ENCODE measurements at regions not wholly inside any gene's neighbourhood (a gene's known extent, or its start where the extent isn't known, plus 50 kb on each side); places are given as distances from the start of the nearest gene placed in this dataset.
"Not testable (repeated sequence)": the region's sequence is repeated elsewhere in the genome, so short reads cannot be mapped to it uniquely, and the experiment has no call there.

GRCh38 chr10:106111246-106111645 is 1053.3 kb downstream of the SORCS1 start:
- DNase-seq (ENCODE audit: insufficient read length, low spot score) = no peak
- FAIRE-seq = no peak

- no peak for FAIRE-seq
- no peak for DNase-seq (ENCODE audit: insufficient read length, low spot score)
These were observed 1056.8 kb downstream of the SORCS1 start for GRCh38 chr10:106107706-106108105.

- FAIRE-seq = no peak
- DNase-seq (ENCODE audit: insufficient read length, low spot score) = no peak
These were observed 1058.4 kb downstream of the SORCS1 start for GRCh38 chr10:106106114-106106513.

GRCh38 chr10:106089855-106090254 is 1074.7 kb downstream of the SORCS1 start:
- FAIRE-seq = no peak
- no peak for DNase-seq (ENCODE audit: insufficient read length, low spot score)

GRCh38 chr10:106086391-106086790 is 1078.1 kb downstream of the SORCS1 start:
- DNase-seq (ENCODE audit: insufficient read length, low spot score) = no peak
- no peak for FAIRE-seq

- DNase-seq (ENCODE audit: insufficient read length, low spot score) (no peak), FAIRE-seq (no peak)
These were observed 1080.9 kb downstream of the SORCS1 start for GRCh38 chr10:106083572-106083971.

GRCh38 chr10:106082865-106083264 is 1081.6 kb downstream of the SORCS1 start:
- FAIRE-seq (no peak), DNase-seq (ENCODE audit: insufficient read length, low spot score) (no peak)

- DNase-seq (ENCODE audit: insufficient read length, low spot score) = no peak
These were observed 1085.5 kb downstream of the SORCS1 start for GRCh38 chr10:106078895-106079576.

GRCh38 chr10:106076496-106076895 is 1088.0 kb downstream of the SORCS1 start:
- FAIRE-seq = no peak
- no peak for DNase-seq (ENCODE audit: insufficient read length, low spot score)

More at GRCh38 chr10:106078895-106079576, 1085.5 kb downstream of the SORCS1 start:
- FAIRE-seq = no peak

- DNase-seq (ENCODE audit: insufficient read length, low spot score) (no peak), FAIRE-seq (no peak)
These were observed 1111.4 kb downstream of the SORCS1 start for GRCh38 chr10:106053061-106053460.

- FAIRE-seq (no peak), DNase-seq (ENCODE audit: insufficient read length, low spot score) (no peak)
These were observed 1120.0 kb downstream of the SORCS1 start for GRCh38 chr10:106044503-106044902.

- FAIRE-seq (no peak), DNase-seq (ENCODE audit: insufficient read length, low spot score) (no peak)
These were observed 1120.6 kb downstream of the SORCS1 start for GRCh38 chr10:106043863-106044262.

- no peak for FAIRE-seq
These were observed 1126.3 kb downstream of the SORCS1 start for GRCh38 chr10:106038246-106038645.

GRCh38 chr10:106033065-106033464 is 1131.4 kb downstream of the SORCS1 start:
- no peak for DNase-seq (ENCODE audit: insufficient read length, low spot score)
- no peak for FAIRE-seq

More at GRCh38 chr10:106038246-106038645, 1126.3 kb downstream of the SORCS1 start:
- DNase-seq (ENCODE audit: insufficient read length, low spot score) = no peak

GRCh38 chr10:106032450-106033002 is 1132.0 kb downstream of the SORCS1 start:
- DNase-seq (ENCODE audit: insufficient read length, low spot score) (no peak), FAIRE-seq (no peak)

GRCh38 chr10:106027240-106027639 is 1137.3 kb downstream of the SORCS1 start:
- DNase-seq (ENCODE audit: insufficient read length, low spot score) (no peak), FAIRE-seq (no peak)

GRCh38 chr10:106025208-106025811 is 1139.2 kb downstream of the SORCS1 start:
- FAIRE-seq (no peak), DNase-seq (ENCODE audit: insufficient read length, low spot score) (no peak)

- no peak for FAIRE-seq
- DNase-seq (ENCODE audit: insufficient read length, low spot score) = no peak
These were observed 1141.2 kb downstream of the SORCS1 start for GRCh38 chr10:106023329-106023728.

GRCh38 chr10:106019559-106019958 is 1144.9 kb downstream of the SORCS1 start:
- DNase-seq (ENCODE audit: insufficient read length, low spot score) = not testable (repeated sequence)

GRCh38 chr10:106015369-106016199 is 1148.9 kb downstream of the SORCS1 start:
- DNase-seq (ENCODE audit: insufficient read length, low spot score); FAIRE-seq: not testable (repeated sequence)

More at GRCh38 chr10:106019559-106019958, 1144.9 kb downstream of the SORCS1 start:
- not testable (repeated sequence) for FAIRE-seq

- no peak for FAIRE-seq
- no peak for DNase-seq (ENCODE audit: insufficient read length, low spot score)
These were observed 1153.3 kb downstream of the SORCS1 start for GRCh38 chr10:106011250-106011649.
